ENCODE measurements at regions not wholly inside any gene's neighbourhood (a gene's known extent, or its start where the extent isn't known, plus 50 kb on each side); places are given as distances from the start of the nearest gene placed in this dataset.

GRCh38 chr2:120884472-120885290, 149.0 kb downstream of the GLI2 start:
- H3K27ac ChIP-seq (ENCODE audit: low read length): no peak overlapping the region
- no peaks in the 10 kb centered on the region for H3K79me2 ChIP-seq (ENCODE audit: low read length)
- H3K4me3 ChIP-seq (ENCODE audit: low read length): no peak overlapping the region
- no peaks in the 10 kb centered on the region for H3K36me3 ChIP-seq (ENCODE audit: low read depth, low read length)
- H3K27me3 ChIP-seq (ENCODE audit: low read length): no peaks in the 10 kb centered on the region
- H3K9ac ChIP-seq (ENCODE audit: low read length): no peak overlapping the region
- H3K4me1 ChIP-seq (ENCODE audit: insufficient read depth, low read length): no peaks in the 10 kb centered on the region
- intact Hi-C loops (cut with micrococcal nuclease): no loop called here
- CTCF ChIA-PET: no interaction called here
- DNase-seq: no peak
- TF ChIP-seq EZH2phosphoT487 (IDR thresholded peaks at IDR 0.05; ENCODE audit: borderline replicate concordance, low read length): no peak
- TF ChIP-seq, protein P1, sequence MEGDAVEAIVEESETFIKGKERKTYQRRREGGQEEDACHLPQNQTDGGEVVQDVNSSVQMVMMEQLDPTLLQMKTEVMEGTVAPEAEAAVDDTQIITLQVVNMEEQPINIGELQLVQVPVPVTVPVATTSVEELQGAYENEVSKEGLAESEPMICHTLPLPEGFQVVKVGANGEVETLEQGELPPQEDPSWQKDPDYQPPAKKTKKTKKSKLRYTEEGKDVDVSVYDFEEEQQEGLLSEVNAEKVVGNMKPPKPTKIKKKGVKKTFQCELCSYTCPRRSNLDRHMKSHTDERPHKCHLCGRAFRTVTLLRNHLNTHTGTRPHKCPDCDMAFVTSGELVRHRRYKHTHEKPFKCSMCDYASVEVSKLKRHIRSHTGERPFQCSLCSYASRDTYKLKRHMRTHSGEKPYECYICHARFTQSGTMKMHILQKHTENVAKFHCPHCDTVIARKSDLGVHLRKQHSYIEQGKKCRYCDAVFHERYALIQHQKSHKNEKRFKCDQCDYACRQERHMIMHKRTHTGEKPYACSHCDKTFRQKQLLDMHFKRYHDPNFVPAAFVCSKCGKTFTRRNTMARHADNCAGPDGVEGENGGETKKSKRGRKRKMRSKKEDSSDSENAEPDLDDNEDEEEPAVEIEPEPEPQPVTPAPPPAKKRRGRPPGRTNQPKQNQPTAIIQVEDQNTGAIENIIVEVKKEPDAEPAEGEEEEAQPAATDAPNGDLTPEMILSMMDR (conservative IDR thresholded peaks at IDR 0.05; ENCODE audit: low read depth, low read length): no peak
- no peak for TF ChIP-seq EZH2 (IDR thresholded peaks at IDR 0.05; ENCODE audit: low read length, unreplicated experiment)
- no peak overlapping the region for H3K4me2 ChIP-seq (ENCODE audit: low read length)
- H3F3A ChIP-seq (ENCODE audit: low read length, unreplicated experiment): no peaks in the 10 kb centered on the region
- POLR2A ChIA-PET (ENCODE audit: unreplicated experiment): no interaction called here
- ATAC-seq: no peak
- no TSS peak for BruUV-seq (replicated peaks)
- H3K9me3 ChIP-seq (ENCODE audit: low read length): no peaks in the 10 kb centered on the region
- H2AFZ ChIP-seq (ENCODE audit: low read length): no peak overlapping the region
- no peaks in the 10 kb centered on the region for H3K9me2 ChIP-seq (replicated peaks; ENCODE audit: low read length)
- no peaks in the 10 kb centered on the region for H4K20me1 ChIP-seq (ENCODE audit: low read length)

DNA sequence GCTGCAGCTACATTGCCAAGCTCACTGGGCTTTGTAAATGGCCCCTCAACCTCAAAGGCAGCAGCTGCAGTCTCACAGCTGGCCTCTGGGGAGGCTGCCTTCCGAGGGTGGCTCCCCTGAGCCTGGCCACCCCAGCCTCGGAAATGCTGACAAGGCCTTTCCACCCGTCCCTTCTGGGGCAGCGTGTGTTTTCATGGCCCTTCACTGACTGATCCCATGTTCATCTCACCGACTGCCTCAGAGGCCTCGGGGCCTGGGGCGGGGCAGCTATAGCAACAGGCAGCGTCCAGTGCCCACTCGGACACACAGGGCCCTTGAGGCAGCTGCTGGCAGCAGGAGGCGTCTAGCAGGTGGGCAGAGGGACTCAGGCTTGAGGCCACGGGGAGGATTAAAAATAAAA, 149.7 kb downstream of the GLI2 start:
- H3K79me2 ChIP-seq (ENCODE audit: low read length): no peaks in the 10 kb centered on the region
- no peak for DNase-seq
- no peak overlapping the region for H3K4me2 ChIP-seq (ENCODE audit: low read length)
- H3K27me3 ChIP-seq (ENCODE audit: low read length): no peaks in the 10 kb centered on the region
- no peaks in the 10 kb centered on the region for H3K4me1 ChIP-seq (ENCODE audit: insufficient read depth, low read length)
- ChIA-PET CTCF (no interaction called here), POLR2A (ENCODE audit: unreplicated experiment) (no interaction called here)
- H3K9me3 ChIP-seq (ENCODE audit: low read length): no peaks in the 10 kb centered on the region
- BruUV-seq (replicated peaks): no TSS peak
- no peaks in the 10 kb centered on the region for H3K36me3 ChIP-seq (ENCODE audit: low read depth, low read length)
- no peaks in the 10 kb centered on the region for H3F3A ChIP-seq (ENCODE audit: low read length, unreplicated experiment)
- TF ChIP-seq, protein P1 (conservative IDR thresholded peaks at IDR 0.05; ENCODE audit: low read depth, low read length): no peak
- TF ChIP-seq EZH2phosphoT487 (IDR thresholded peaks at IDR 0.05; ENCODE audit: borderline replicate concordance, low read length): no peak
- no peak for TF ChIP-seq EZH2 (IDR thresholded peaks at IDR 0.05; ENCODE audit: low read length, unreplicated experiment)
- no peak; the same call in 1 of the 2 replicates for ATAC-seq
- H3K4me3 ChIP-seq (ENCODE audit: low read length): no peak overlapping the region
- H3K9me2 ChIP-seq (replicated peaks; ENCODE audit: low read length): no peaks in the 10 kb centered on the region
- intact Hi-C loops (cut with micrococcal nuclease): no loop called here
- no peak overlapping the region for H2AFZ ChIP-seq (ENCODE audit: low read length)
- no peak overlapping the region for H3K9ac ChIP-seq (ENCODE audit: low read length)
- H4K20me1 ChIP-seq (ENCODE audit: low read length): no peaks in the 10 kb centered on the region
- no peak overlapping the region for H3K27ac ChIP-seq (ENCODE audit: low read length)

- Histone ChIP-seq H3K9ac (ENCODE audit: low read length) (no peak overlapping the region), H3K4me3 (ENCODE audit: low read length) (no peak overlapping the region), H3K4me2 (ENCODE audit: low read length) (no peak overlapping the region), H3K4me1 (ENCODE audit: insufficient read depth, low read length) (no peaks in the 10 kb centered on the region), H3K36me3 (ENCODE audit: low read depth, low read length) (no peaks in the 10 kb centered on the region), H3K9me3 (ENCODE audit: low read length) (no peaks in the 10 kb centered on the region), H4K20me1 (ENCODE audit: low read length) (no peaks in the 10 kb centered on the region), H3K27me3 (ENCODE audit: low read length) (no peaks in the 10 kb centered on the region), H3K9me2 (replicated peaks; ENCODE audit: low read length) (no peaks in the 10 kb centered on the region), H3K27ac (ENCODE audit: low read length) (no peak overlapping the region), H3F3A (ENCODE audit: low read length, unreplicated experiment) (no peaks in the 10 kb centered on the region), H3K79me2 (ENCODE audit: low read length) (no peaks in the 10 kb centered on the region), H2AFZ (ENCODE audit: low read length) (no peak overlapping the region)
- CTCF ChIA-PET: no interaction called here
- intact Hi-C loops (cut with micrococcal nuclease): no loop called here
- no peak for TF ChIP-seq EZH2phosphoT487 (IDR thresholded peaks at IDR 0.05; ENCODE audit: borderline replicate concordance, low read length)
- TF ChIP-seq, protein P1 (conservative IDR thresholded peaks at IDR 0.05; ENCODE audit: low read depth, low read length): no peak
- TF ChIP-seq EZH2 (IDR thresholded peaks at IDR 0.05; ENCODE audit: low read length, unreplicated experiment): no peak
- no TSS peak for BruUV-seq (replicated peaks)
- POLR2A ChIA-PET (ENCODE audit: unreplicated experiment): no interaction called here
- ATAC-seq: no peak
- DNase-seq: no peak
Observed at GRCh38 chr2:120885749-120886148, 150.1 kb downstream of the GLI2 start.

Measured in PC-3 (cell line).